B cell (primary cell): ENCODE measurements at regions not wholly inside any gene's neighbourhood (a gene's known extent, or its start where the extent isn't known, plus 50 kb on each side); places are given as distances from the start of the nearest gene placed in this dataset.

Experiments used
- ATAC-seq: fragments of 200-7000 bp; cut with Tn5 transposase; one replicate; pipeline ENCODE4 v1.10.0; 2021; ENCODE audit warnings: low read depth, mild to moderate bottlenecking, moderate number of reproducible peaks, moderate library complexity
- CTCF ChIA-PET: fragments of 350-600 bp; sonication (Branson Sonifier 250); formaldehyde crosslinking; loops from one replicate; lab custom pipeline; 2021; ENCODE audit warnings: antibody characterized with exemption, inconsistent platforms; lab: Charles Lee
- POLR2A ChIA-PET: fragments of 350-600 bp; sonication (Branson Sonifier 250); formaldehyde crosslinking; loops from one replicate; lab custom pipeline; 2021; ENCODE audit warnings: antibody characterized with exemption; lab: Charles Lee
- DNase-seq: peaks from one replicate; pipeline ENCODE4 v3.0.0; 2013
- H2AFZ ChIP-seq: 2 replicates; pipeline ENCODE4 v1.6.1; 2012; ENCODE audit warnings: mild to moderate bottlenecking, low read depth, low read length; ENCODE audit not compliant: insufficient read depth, poor library complexity, severe bottlenecking
- H3K27ac ChIP-seq, 2 donors: 1 replicate in 1 of 2; 2 replicates in 1 of 2; pipeline ENCODE4 v1.5.1; 2012 to 2013; ENCODE audit warnings: low read length in 2 of 2, mild to moderate bottlenecking in 2 of 2, moderate library complexity in 1 of 2
- H3K27me3 ChIP-seq, 4 experiments: fragments of 200-600 bp in 1 of 4; sonication (generic) in 1 of 4; replicated peaks in 1 of 4; 1 replicate in 2 of 4; 2 replicates in 2 of 4; pipeline versions ENCODE4 v1.6.1 to v1.7.0; 2013 to 2016; ENCODE audit warnings: low read length in 3 of 4, mild to moderate bottlenecking in 2 of 4, mixed read lengths in 1 of 4, moderate library complexity in 1 of 4; ENCODE audit not compliant: insufficient read depth in 4 of 4, control insufficient read depth in 3 of 4; ENCODE audit errors: control extremely low read depth in 1 of 4
- H3K36me3 ChIP-seq, 2 experiments: replicated peaks in 1 of 2; 1 replicate in 1 of 2; 2 replicates in 1 of 2; pipeline versions ENCODE4 v1.6.1 to v1.7.1; 2013; ENCODE audit warnings: low read length in 1 of 2; ENCODE audit not compliant: insufficient read depth in 2 of 2, control insufficient read depth in 1 of 2; ENCODE audit errors: control extremely low read depth in 1 of 2, extremely low read depth in 1 of 2
- H3K4me1 ChIP-seq, 2 donors: fragments of 200-600 bp in 1 of 2; sonication (generic) in 1 of 2; 1 replicate in 1 of 2; 2 replicates in 1 of 2; pipeline versions ENCODE4 v1.5.1 to v1.6.1; 2013 to 2017; ENCODE audit warnings: low read length in 2 of 2; ENCODE audit not compliant: control insufficient read depth in 2 of 2, insufficient read depth in 2 of 2
- H3K4me2 ChIP-seq: replicated peaks from 2 replicates; pipeline ENCODE3; 2012; ENCODE audit warnings: mild to moderate bottlenecking, low read depth, low read length; ENCODE audit not compliant: poor library complexity, severe bottlenecking
- H3K4me3 ChIP-seq, 5 experiments: fragments of 200-600 bp in 1 of 5; sonication (generic) in 1 of 5; 1 replicate in 3 of 5; 2 replicates in 2 of 5; pipeline versions ENCODE4 v1.5.1 to v1.7.0; 2011 to 2016; ENCODE audit warnings: low read length in 4 of 5, mild to moderate bottlenecking in 4 of 5, low read depth in 2 of 5, control low read depth in 1 of 5, moderate library complexity in 1 of 5; ENCODE audit not compliant: insufficient read depth in 1 of 5; ENCODE audit errors: control extremely low read depth in 1 of 5, extremely low read depth in 1 of 5
- H3K79me2 ChIP-seq: fragments of 200-600 bp; sonication (generic); one replicate; pipeline ENCODE4 v1.6.0; 2016; ENCODE audit warnings: low read length; ENCODE audit not compliant: control insufficient read depth, insufficient read depth
- H3K9ac ChIP-seq: fragments of 200-600 bp; sonication (generic); 2 replicates; pipeline ENCODE4 v1.6.1; 2017; ENCODE audit warnings: mild to moderate bottlenecking, low read length, moderate library complexity
- H3K9me3 ChIP-seq, 3 donors: one replicate each; pipeline versions ENCODE4 v1.6.1 to v1.7.1; 2013; ENCODE audit warnings: low read length in 2 of 3; ENCODE audit not compliant: control insufficient read depth in 2 of 3, insufficient read depth in 1 of 3; ENCODE audit errors: control extremely low read depth in 1 of 3
- H4K20me1 ChIP-seq: 2 replicates; pipeline ENCODE4 v1.6.0; 2012; ENCODE audit warnings: mild to moderate bottlenecking, low read length; ENCODE audit not compliant: insufficient read depth, control insufficient read depth, poor library complexity, severe bottlenecking
- H3K27ac Mint-ChIP-seq: one replicate; pipeline ENCODE4 v1.8.0; 2021; ENCODE audit warnings: mixed read lengths
- H3K27me3 Mint-ChIP-seq: one replicate; pipeline ENCODE4 v1.8.0; 2021; ENCODE audit warnings: mixed read lengths
- H3K4me1 Mint-ChIP-seq: one replicate; pipeline ENCODE4 v1.8.0; 2021; ENCODE audit warnings: mixed read lengths
- H3K4me3 Mint-ChIP-seq: one replicate; pipeline ENCODE4 v1.8.0; 2021; ENCODE audit warnings: mixed read lengths
- H3K9me3 Mint-ChIP-seq: one replicate; pipeline ENCODE4 v1.8.0; 2022; ENCODE audit warnings: mixed read lengths; ENCODE audit not compliant: insufficient read depth
- CTCF ChIP-seq: fragments of 200-600 bp; IDR thresholded peaks from one replicate; pipeline ENCODE4 v1.8.0; 2022; ENCODE audit warnings: antibody characterized with exemption, mild to moderate bottlenecking
- EZH2 ChIP-seq: IDR thresholded peaks from 2 replicates; pipeline ENCODE4 v1.6.1; 2012; ENCODE audit warnings: borderline replicate concordance, low read depth, mild to moderate bottlenecking, moderate library complexity, low read length; ENCODE audit not compliant: insufficient read depth, poor library complexity, severe bottlenecking
- WGBS: methylation state at CpG from one replicate; pipeline ENCODE4 v1.1.5; 2013; ENCODE audit warnings: missing lambda C conversion rate; ENCODE audit not compliant: insufficient coverage; 5-methylcytosine and 5-hydroxymethylcytosine counted together
- intact Hi-C: fragments of 100-400 bp; cut with micrococcal nuclease; formaldehyde crosslinking; loops from one replicate; pipeline ENCODE4 v1.10.0; 2022

GRCh38 chr19:28486926-28487325, 726.0 kb downstream of the UQCRFS1 start:
- no peak for TF ChIP-seq CTCF
- TF ChIP-seq EZH2: no peak
- H3K27me3 Mint-ChIP-seq: no peaks in the 10 kb centered on the region
- Histone ChIP-seq H3K4me2 (peak overlapping the region; percentile 15), H4K20me1 (no peaks in the 10 kb centered on the region), H3K9me3 (peaks cover 0 to 14% (median 0%) of the 10 kb centered on the region in 3 donors), H3K9ac (no peak overlapping the region), H3K79me2 (no peaks in the 10 kb centered on the region), H3K27me3 (no peaks in the 10 kb centered on the region), H3K4me1 (peaks cover 0 to 9% of the 10 kb centered on the region in 2 donors), H3K27ac (no peak overlapping the region), H2AFZ (no peak overlapping the region), H3K36me3 (no peaks in the 10 kb centered on the region), H3K4me3 (no peak overlapping the region)
- DNase-seq: no peak
- ChIA-PET POLR2A (no interaction called here), CTCF (no interaction called here)
- peaks cover 3% of the 10 kb centered on the region for H3K9me3 Mint-ChIP-seq
- ATAC-seq: no peak
- H3K4me3 Mint-ChIP-seq: no peak overlapping the region
- peaks cover 13% of the 10 kb centered on the region for H3K4me1 Mint-ChIP-seq
- intact Hi-C loops: no loop called here
- no peak overlapping the region for H3K27ac Mint-ChIP-seq

DNA sequence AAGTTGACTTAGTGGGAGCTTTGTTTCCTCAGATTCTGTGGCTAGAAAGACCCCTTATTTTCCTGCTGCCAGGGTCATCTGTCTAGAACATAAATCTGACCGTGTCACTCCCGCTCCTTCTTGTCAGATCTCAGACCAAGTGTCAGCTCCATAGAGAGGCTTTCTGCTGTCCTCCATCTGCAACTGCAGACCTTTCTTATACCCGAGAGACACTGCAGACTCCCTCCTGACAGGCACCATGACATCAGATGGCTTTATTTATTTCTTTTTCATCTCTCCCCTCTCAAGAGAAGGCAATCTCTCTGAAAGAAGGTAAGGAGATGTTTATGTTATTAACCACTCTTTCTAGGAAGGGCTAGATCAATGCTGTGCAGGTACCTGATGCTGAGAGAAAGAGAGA, 726.5 kb downstream of the UQCRFS1 start:
- no peak overlapping the region for H3K27ac ChIP-seq
- intact Hi-C loops: no loop called here
- peak overlapping the region; percentile 15 for H3K4me2 ChIP-seq
- Mint-ChIP-seq H3K4me1 (peaks cover 13% of the 10 kb centered on the region), H3K27me3 (no peaks in the 10 kb centered on the region), H3K4me3 (no peak overlapping the region), H3K9me3 (peaks cover 3% of the 10 kb centered on the region), H3K27ac (no peak overlapping the region)
- no peaks in the 10 kb centered on the region for H3K36me3 ChIP-seq
- H3K27me3 ChIP-seq: no peaks in the 10 kb centered on the region
- peaks cover 0 to 14% (median 0%) of the 10 kb centered on the region in 3 donors for H3K9me3 ChIP-seq
- H4K20me1 ChIP-seq: no peaks in the 10 kb centered on the region
- no peak overlapping the region for H3K9ac ChIP-seq
- ATAC-seq (no peak), DNase-seq (no peak)
- H2AFZ ChIP-seq: no peak overlapping the region
- ChIA-PET CTCF (no interaction called here), POLR2A (no interaction called here)
- H3K79me2 ChIP-seq: no peaks in the 10 kb centered on the region
- whole genome bisulfite sequencing: 59% methylated on average over 2 of the region's 3 CpGs
- TF ChIP-seq EZH2: no peak
- TF ChIP-seq CTCF: no peak
- H3K4me3 ChIP-seq: no peak overlapping the region
- H3K4me1 ChIP-seq: peaks cover under 1 to 9% of the 10 kb centered on the region in 2 donors
